Activated CD4-positive, alpha-beta T cell treated with anti-CD3 and anti-CD28 coated beads for 4 hours (primary cell): ENCODE measurements at regions not wholly inside any gene's neighbourhood (a gene's known extent, or its start where the extent isn't known, plus 50 kb on each side); places are given as distances from the start of the nearest gene placed in this dataset.
"Not testable (repeated sequence)": the region's sequence is repeated elsewhere in the genome, so short reads cannot be mapped to it uniquely, and the experiment has no call there.

Source experiments
- DNase-seq, 2 donors: peaks; one replicate each; pipeline ENCODE4 v3.0.0-alpha.2; 2020

DNA sequence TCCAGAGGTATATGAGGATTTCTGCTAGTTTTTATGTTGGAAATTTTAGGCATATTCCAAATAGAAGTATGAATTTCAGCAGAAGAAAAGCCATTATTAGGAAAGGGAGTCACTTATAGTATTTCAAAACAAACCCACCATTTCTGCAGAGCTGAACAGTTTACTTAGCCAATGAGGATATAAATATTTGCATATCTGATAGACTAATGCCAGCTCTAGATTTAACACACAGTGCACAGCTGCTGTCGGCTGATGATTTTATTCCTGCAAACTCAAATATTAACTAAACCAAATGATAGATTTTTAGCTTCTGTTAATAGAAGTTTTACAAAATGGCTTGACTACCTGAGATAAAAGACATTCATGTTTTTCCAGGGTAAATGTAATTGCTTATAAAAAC lies 375.8 kb upstream of the FANCL start:
- DNase-seq = no peak

- DNase-seq = no peak
These were observed 373.1 kb upstream of the FANCL start for GRCh38 chr2:58614219-58614618.

DNA sequence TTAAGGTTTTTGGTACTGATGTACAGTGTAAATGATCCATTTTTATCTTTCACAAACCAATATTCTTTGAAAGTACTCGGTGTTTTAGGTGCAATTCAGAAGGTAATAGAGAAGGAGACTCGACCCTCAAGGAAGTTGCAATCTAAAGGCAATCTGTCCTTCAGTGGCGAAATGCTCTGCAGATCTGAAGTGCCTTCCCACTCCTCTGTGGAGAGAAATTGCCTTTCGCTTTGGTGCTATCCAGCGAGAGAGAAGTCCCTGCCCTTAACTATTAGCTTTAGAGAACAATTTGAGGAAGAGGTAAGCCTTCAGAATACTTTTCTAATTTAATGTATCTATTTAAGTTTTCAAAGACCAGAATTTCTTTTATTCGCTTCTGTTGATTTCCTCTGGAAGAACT lies 371.8 kb upstream of the FANCL start:
- DNase-seq = no peak

GRCh38 chr2:58609326-58609725 lies 368.2 kb upstream of the FANCL start:
- no peak for DNase-seq

DNA sequence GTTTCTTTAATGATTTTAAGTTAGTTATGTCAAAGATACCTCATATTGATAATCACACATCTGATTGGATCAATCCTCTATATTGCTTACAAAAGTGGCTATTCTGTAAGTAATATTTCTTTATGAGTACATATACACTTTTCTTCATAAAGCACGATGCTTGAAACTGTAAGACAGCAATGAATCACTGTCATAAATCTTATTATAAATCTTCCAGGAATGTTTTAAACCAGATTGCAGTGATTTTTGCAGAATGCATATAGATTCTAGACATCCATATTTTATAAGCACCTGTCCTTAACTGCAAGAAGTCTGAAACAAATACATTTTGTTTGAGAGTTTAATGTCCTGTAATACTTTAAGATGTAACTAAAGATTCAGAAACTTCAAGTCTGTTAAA lies 367.0 kb upstream of the FANCL start:
- no peak for DNase-seq

DNA sequence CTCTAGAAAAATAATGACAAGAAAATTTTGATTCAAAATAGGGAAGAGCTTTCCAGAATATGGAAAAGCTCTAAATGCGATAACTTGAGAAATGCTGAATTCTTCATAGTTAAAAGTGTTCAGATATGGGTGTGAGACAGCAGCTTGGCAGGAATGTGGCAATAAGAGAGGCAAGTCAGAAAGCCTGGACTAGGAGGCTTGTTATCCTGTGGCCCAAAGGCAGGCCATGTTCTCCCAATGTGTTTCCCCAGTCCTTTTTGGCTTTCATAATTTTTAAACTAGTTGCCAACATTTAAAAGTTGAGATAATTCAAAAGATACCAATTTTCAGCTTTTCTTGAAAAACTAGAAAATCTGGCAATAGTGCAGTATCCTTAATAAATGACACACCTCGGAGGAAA lies 366.3 kb upstream of the FANCL start:
- no peak for DNase-seq

DNA sequence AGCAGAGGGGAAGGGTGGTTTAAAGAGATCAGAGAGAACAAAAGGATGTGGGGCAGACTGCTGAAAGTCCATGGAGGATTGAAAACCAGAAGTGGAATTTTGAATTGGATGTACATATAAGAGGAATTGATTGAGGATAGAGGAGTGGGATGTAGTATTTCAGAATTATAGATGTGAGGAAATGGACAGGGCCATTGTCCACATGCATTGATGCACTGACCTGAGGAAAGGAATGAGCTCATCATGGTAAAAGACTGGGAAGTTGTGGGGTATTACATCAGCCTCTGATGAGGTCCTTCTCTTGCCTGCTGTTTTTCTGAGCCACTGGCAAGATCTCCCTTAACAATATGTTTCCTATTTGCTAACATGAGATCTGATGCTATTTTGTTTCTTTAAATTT lies 365.7 kb upstream of the FANCL start:
- DNase-seq = no peak

DNA sequence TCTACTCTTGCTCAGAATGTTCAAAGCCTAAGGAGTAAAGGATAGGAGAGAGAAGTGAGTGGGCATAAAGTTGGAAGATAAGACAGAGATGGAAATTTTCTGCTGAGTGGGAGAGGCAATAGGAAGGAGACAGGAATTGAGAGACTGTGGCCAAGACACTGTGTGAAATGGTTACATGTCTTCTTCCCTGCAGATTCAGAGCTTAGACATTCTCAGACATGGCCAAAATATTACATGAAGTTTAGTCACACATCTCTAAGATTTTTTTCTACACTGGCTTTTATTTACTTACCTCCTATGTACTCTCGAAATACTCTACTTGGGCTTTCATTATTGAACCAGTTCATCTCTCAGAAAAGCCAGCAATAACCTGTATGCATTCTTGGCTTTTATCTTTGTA lies 363.0 kb upstream of the FANCL start:
- DNase-seq = no peak

GRCh38 chr2:58601017-58601416 lies 359.9 kb upstream of the FANCL start:
- DNase-seq = no peak

- no peak for DNase-seq
These were observed 357.0 kb upstream of the FANCL start for GRCh38 chr2:58598171-58598570.

GRCh38 chr2:58595714-58596113 lies 354.6 kb upstream of the FANCL start:
- no peak for DNase-seq

DNA sequence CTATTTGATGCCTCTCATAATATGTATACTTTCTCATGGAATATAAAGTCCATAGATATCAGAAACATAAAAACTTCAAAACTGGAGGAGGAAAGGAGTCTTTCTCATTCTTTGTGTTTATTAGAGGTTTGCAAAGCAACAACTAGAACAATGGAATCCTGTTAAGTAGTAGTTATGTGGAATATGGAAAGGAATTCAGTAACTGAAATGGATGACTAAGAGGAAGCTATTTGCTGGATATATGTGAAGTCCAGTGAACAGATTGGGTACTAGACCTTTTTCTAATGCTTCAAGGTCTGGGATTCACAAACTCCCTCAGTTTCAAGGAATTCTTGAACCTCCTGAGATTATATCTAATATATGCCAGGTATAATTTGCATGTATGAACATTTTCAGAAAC lies 353.6 kb upstream of the FANCL start:
- no peak for DNase-seq

DNA sequence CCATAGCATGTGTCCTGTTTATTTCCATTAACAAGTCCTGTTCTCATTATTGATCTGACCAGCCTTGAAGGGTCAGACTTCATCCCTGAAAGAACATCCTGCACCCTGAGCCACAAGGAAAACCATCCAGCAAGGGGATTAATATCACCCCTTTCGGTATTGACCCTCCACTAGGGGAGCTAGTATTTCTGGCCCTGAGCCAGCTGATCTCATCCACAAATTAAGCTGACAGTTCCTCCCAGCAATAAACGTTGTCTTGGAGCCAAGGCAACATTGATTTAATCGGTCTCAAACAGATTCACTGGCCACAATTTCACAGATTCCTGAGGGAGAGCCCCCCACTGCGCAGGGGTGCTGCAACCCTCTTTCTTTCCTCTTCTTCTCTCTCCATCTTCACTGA lies 353.1 kb upstream of the FANCL start:
- DNase-seq = no peak

DNA sequence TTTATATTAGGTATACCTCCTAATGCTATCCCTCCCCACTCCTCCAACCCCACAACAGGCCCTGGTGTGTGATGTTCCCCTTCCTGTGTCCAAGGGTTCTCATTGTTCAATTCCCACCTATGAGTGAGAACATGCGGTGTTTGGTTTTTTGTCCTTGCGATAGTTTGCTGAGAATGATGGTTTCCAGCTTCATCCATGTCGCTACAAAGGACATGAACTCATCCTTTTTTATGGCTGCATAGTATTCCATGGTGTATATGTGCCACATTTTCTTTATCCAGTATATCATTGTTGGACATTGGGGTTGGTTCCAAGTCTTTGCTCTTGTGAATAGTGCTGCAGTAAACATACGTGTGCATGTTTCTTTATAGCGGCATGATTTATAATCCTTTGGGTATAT lies 345.1 kb upstream of the FANCL start:
- not testable (repeated sequence) for DNase-seq

DNA sequence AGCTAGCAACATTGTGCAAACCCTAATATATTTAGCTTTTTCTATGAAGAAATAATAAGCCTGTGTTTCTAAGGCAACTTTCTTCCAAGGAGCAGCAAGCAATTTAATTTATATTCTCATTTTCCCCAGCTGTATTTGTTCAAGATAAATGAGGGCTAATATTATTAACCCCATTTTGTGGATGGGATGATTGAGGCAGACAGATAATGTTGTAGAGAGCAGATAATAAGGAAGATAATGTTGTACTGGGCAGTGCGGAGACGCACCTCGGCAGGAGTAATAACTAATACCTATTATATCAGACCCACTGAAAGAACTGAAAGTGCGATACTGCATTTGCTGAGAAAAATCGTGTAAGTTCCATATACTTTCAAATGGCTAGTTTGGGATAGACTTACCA lies 344.1 kb upstream of the FANCL start:
- no peak for DNase-seq

DNA sequence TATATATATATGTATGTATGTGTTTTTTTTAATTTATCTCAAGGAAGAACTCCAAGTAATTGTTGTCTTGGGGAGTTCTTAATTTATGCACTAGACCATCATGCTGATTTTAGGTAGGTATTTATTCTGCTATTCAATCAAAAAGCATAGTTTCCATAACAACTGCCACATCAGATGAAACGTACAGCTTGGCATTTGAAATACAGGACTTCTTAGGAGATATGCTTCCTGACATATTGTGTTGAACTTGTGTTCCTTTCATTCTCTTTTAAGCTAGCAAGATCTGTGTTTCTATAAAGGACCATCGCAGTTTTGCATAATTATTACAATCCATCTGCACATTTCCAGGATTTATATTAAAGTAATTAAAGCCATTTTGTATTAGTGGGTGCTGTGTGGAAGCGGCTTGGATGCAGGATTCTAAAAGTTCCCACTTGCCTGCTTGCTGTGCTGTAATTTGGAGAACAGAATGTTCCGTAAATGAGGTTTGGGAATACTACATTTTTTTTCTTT lies 343.5 kb upstream of the FANCL start:
- no peak for DNase-seq

GRCh38 chr2:58578276-58578675 lies 337.2 kb upstream of the FANCL start:
- DNase-seq = no peak

DNA sequence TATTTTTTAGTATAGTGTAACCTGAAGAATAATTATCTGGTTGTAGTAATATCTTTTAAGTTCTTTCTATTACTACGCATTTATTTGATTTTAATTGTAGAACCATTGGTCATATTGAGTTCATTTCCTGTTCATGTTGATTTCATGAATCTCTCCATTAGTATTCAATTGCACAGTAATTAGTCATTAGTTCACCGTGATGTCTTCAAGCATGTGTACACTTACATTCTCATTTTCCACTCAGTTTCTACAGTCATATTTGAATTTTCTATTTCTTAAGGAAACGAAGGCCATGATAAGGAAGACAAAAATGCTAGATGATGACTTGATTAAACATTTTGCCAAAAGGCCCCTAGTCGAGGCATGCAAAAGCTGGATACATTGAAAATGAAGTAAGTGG lies 333.7 kb upstream of the FANCL start:
- DNase-seq = no peak

DNA sequence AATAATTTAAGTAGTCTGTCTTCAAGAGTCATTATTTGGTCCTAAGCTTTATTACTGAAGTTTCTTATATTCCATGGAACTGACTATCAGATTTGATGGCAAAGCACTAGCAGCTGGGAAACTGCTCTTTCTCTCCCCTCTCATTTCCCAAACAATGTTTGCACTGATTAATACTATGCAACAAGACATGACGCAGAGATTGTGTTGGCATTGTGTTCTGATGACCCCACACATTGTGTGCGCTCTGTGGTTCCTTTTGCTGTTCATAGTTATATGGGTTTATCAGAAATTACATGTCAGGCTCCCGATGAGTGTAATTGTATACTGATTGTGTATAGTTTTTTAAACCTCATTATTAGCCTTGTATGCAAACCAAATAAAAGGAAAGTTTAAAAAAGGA lies 331.6 kb upstream of the FANCL start:
- no peak for DNase-seq

GRCh38 chr2:58571181-58571852 lies 330.2 kb upstream of the FANCL start:
- DNase-seq = no peak

GRCh38 chr2:58569475-58570185 lies 328.5 kb upstream of the FANCL start:
- DNase-seq = no peak

DNA sequence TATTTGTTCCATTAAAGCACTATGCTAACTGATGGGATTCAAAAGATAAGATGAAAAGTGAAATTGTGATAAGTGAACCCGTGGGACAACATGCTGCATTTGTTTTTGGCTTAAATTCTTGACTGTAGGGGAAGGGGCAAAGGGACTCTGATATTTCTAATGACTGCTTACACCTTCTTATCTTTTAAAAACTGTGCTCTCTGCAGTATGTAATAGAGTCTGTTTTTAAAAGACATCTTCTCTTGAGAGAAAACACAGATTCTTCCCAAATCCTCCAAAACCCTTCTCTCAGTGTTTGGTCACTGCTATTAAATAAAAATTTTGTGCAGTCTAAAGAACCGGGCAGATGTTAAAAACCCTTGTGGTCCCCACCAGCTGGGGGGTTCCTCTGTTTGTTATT lies 327.8 kb upstream of the FANCL start:
- DNase-seq = no peak

GRCh38 chr2:58562276-58562675 lies 321.2 kb upstream of the FANCL start:
- no peak for DNase-seq

- no peak for DNase-seq
These were observed 319.4 kb upstream of the FANCL start for GRCh38 chr2:58560531-58560930.

- no peak for DNase-seq
These were observed 317.8 kb upstream of the FANCL start for GRCh38 chr2:58558881-58559280.
